Ovary (tissue), 3 donors: ENCODE measurements at regions not wholly inside any gene's neighbourhood (a gene's known extent, or its start where the extent isn't known, plus 50 kb on each side); places are given as distances from the start of the nearest gene placed in this dataset.

ENCODE experiments used
- CTCF ChIP-seq, 3 donors: fragments of 450-650 bp in 2 of 3; fragments of 200-600 bp in 1 of 3; IDR thresholded peaks; one replicate each; pipeline versions ENCODE4 v1.5.1 to v1.8.0; 2016 to 2022; ENCODE audit warnings: antibody characterized with exemption in 3 of 3, mild to moderate bottlenecking in 1 of 3
- POLR2A ChIP-seq: fragments of 450-650 bp; IDR thresholded peaks from one replicate; pipeline ENCODE4 v1.6.1; 2017; ENCODE audit warnings: antibody characterized with exemption, mild to moderate bottlenecking, moderate library complexity
- donor health status: DM: no; HTN: no; CAD: no.

GRCh38 chr11:64466115-64466718 lies 89.5 kb upstream of the SLC22A11 start:
- TF ChIP-seq CTCF (IDR thresholded peaks at IDR 0.05) (no peak), POLR2A (no peak)
